GM12878 (cell line): ENCODE measurements at regions not wholly inside any gene's neighbourhood (a gene's known extent, or its start where the extent isn't known, plus 50 kb on each side); places are given as distances from the start of the nearest gene placed in this dataset.

Experiments
- ATAC-seq: fragments of 200-7000 bp; cut with Tn5 transposase; 3 replicates; pipeline ENCODE4 v1.9.1; 2020; ENCODE audit warnings: mild to moderate bottlenecking, moderate library complexity
- BruUV-seq: library from RNA; stranded (reverse); fragments of 400-500 nt; replicated peaks from 2 replicates; lab custom pipeline; 2021; lab: Mats Ljungman, UMichigan
- CTCF ChIA-PET: fragments of 300-600 bp; sonication (Branson Sonifier 250); formaldehyde crosslinking; extraction: SDS; loops from one replicate; lab custom pipeline; 2021; ENCODE audit warnings: inconsistent platforms; lab: Yijun Ruan, JAX
- POLR2A ChIA-PET: fragments of 350-600 bp; formaldehyde crosslinking; extraction: SDS; loops from one replicate; lab custom pipeline; 2021; ENCODE audit warnings: inconsistent platforms; lab: Charles Lee
- RAD21 ChIA-PET: fragments of 300-600 bp; sonication (Branson Sonifier 250); formaldehyde crosslinking; loops from one replicate; lab custom pipeline; 2023; ENCODE audit warnings: antibody characterized with exemption; ENCODE audit not compliant: unreplicated experiment; lab: Charles Lee
- SMC1A ChIA-PET: fragments of 300-600 bp; sonication (Branson Sonifier 250); formaldehyde crosslinking; loops from one replicate; lab custom pipeline; 2023; ENCODE audit not compliant: unreplicated experiment, uncharacterized antibody; lab: Charles Lee
- DNase-seq: peaks from one replicate; pipeline ENCODE4 v3.0.0-alpha.2; 2011; ENCODE audit warnings: low read depth, low spot score
- FAIRE-seq: peaks from 3 replicates; lab custom pipeline; 2011; peaks lifted over from hg19 to GRCh38; lab: Jason Lieb, UNC
- H2AFZ ChIP-seq: 2 replicates; pipeline ENCODE4 v1.6.0; 2011; ENCODE audit warnings: low read depth, low read length, control low read depth; ENCODE audit not compliant: control insufficient read depth
- H3K27ac ChIP-seq: 2 replicates; pipeline ENCODE4 v1.5.1; 2011; ENCODE audit warnings: control low read depth; ENCODE audit not compliant: control insufficient read depth, insufficient read depth
- H3K27me3 ChIP-seq, 2 experiments: replicated peaks in 1 of 2; 2 replicates each; pipeline versions ENCODE4 v1.6.0 to v1.6.1; 2011; ENCODE audit warnings: low read length in 1 of 2; ENCODE audit not compliant: control insufficient read depth in 2 of 2, insufficient read depth in 2 of 2
- H3K36me3 ChIP-seq, 2 experiments: 2 replicates each; pipeline ENCODE4 v1.5.1; 2011; ENCODE audit warnings: low read length in 1 of 2; ENCODE audit not compliant: control insufficient read depth in 2 of 2, insufficient read depth in 2 of 2
- H3K4me1 ChIP-seq: 2 replicates; pipeline ENCODE4 v1.6.1; 2011; ENCODE audit warnings: mild to moderate bottlenecking, low read length, moderate library complexity, mixed read lengths; ENCODE audit not compliant: control insufficient read depth, insufficient read depth
- H3K4me2 ChIP-seq: 2 replicates; pipeline ENCODE4 v1.6.0; 2011; ENCODE audit warnings: control low read depth; ENCODE audit not compliant: control insufficient read depth, insufficient read depth
- H3K4me3 ChIP-seq: fragments of 200-600 bp; sonication (generic); 2 replicates; pipeline ENCODE4 v1.5.1; 2016
- H3K79me2 ChIP-seq: 2 replicates; pipeline ENCODE4 v1.6.0; 2011; ENCODE audit warnings: low read length; ENCODE audit not compliant: control insufficient read depth, insufficient read depth
- H3K9ac ChIP-seq: 2 replicates; pipeline ENCODE4 v1.8.0; 2011; ENCODE audit warnings: low read length, control low read depth, mixed read lengths; ENCODE audit not compliant: control insufficient read depth, insufficient read depth
- H3K9me3 ChIP-seq: replicated peaks from 3 replicates; pipeline ENCODE4 v1.5.1; 2011; ENCODE audit warnings: mild to moderate bottlenecking, low read length; ENCODE audit not compliant: control insufficient read depth, insufficient read depth
- H4K20me1 ChIP-seq: 2 replicates; pipeline ENCODE4 v1.6.0; 2011; ENCODE audit not compliant: control insufficient read depth, insufficient read depth
- ELK1 ChIP-seq: IDR thresholded peaks from 2 replicates; pipeline ENCODE4 v1.6.1; 2012; ENCODE audit warnings: low read depth, low read length, improper control_type of control experiment
- HDAC2 ChIP-seq: fragments of 200-600 bp; sonication (generic); IDR thresholded peaks from 2 replicates; pipeline ENCODE4 v1.6.1; 2017
- MEF2A ChIP-seq: IDR thresholded peaks from 2 replicates; pipeline ENCODE4 v1.6.1; 2011; ENCODE audit warnings: low read depth, mild to moderate bottlenecking, low read length, moderate library complexity; ENCODE audit not compliant: insufficient read depth
- MYC ChIP-seq: IDR thresholded peaks from 2 replicates; pipeline ENCODE4 v1.6.1; 2011; ENCODE audit warnings: mild to moderate bottlenecking, low read length, moderate library complexity, inconsistent platforms; ENCODE audit not compliant: insufficient read depth, insufficient replicate concordance, insufficient read length, severe bottlenecking
- ZBTB11 ChIP-seq: fragments of 450-650 bp; formaldehyde crosslinking; IDR thresholded peaks from 2 replicates; pipeline ENCODE4 v1.5.0; 2022; ENCODE audit warnings: mild to moderate bottlenecking, missing genetic modification characterization
- WGBS: methylation state at CpG from one replicate; pipeline ENCODE4 v1.1.6; 2016; ENCODE audit warnings: low lambda C conversion rate; ENCODE audit not compliant: insufficient replicate concordance, insufficient coverage; ENCODE audit errors: missing lambda C conversion rate; 5-methylcytosine and 5-hydroxymethylcytosine counted together
- in situ Hi-C: fragments of 300-500 bp; cut with MboI; formaldehyde crosslinking; loops from 9 replicates; pipeline ENCODE4 v1.14.3; 2018; ENCODE audit warnings: mixed read lengths
- intact Hi-C: fragments of 100-400 bp; cut with micrococcal nuclease; formaldehyde crosslinking; loops from one replicate; pipeline ENCODE4 v1.14.2; 2022; ENCODE audit not compliant: unreplicated experiment

GRCh38 chr5:143491646-143492045 lies 88.2 kb upstream of the NR3C1 start (continued):
- TF ChIP-seq ELK1, result no peak
- TF ChIP-seq, all 136 proteins: peak for 0

GRCh38 chr5:143488381-143488780 lies 84.9 kb upstream of the NR3C1 start:
- no TSS peak for BruUV-seq
- SMC1A ChIA-PET, result interaction anchor here (0.6 kb wide), 1 partner anchor 161 kb away, joined by 3 read pairs; no protein-coding TSS in a partner anchor
- no peaks in the 10 kb centered on the region for H3K27me3 ChIP-seq
- H3K4me1 ChIP-seq, result no peaks in the 10 kb centered on the region
- no peak overlapping the region for H3K27ac ChIP-seq
- intact Hi-C loops (no loop called here), in situ Hi-C loops (no loop called here)
- POLR2A ChIA-PET, result no interaction called here
- DNase-seq (no peak), FAIRE-seq (no peak), ATAC-seq (no peak)
- no peaks in the 10 kb centered on the region for H3K36me3 ChIP-seq
- H4K20me1 ChIP-seq, result no peaks in the 10 kb centered on the region
- H2AFZ ChIP-seq, result no peak overlapping the region
- no peak overlapping the region for H3K9ac ChIP-seq
- RAD21 ChIA-PET, result no interaction called here
- no peak overlapping the region for H3K4me2 ChIP-seq
- CTCF ChIA-PET, result interaction anchor here (0.5 kb wide), 1 partner anchor 37 kb away, joined by 3 read pairs; no protein-coding TSS in a partner anchor
- WGBS, result 74% methylated on average over 3 of the region's 3 CpGs
- TF ChIP-seq MEF2A (no peak), MYC (no peak), ZBTB11 (no peak), HDAC2 (no peak)
- TF ChIP-seq, all 136 proteins: peak for 0
- Histone ChIP-seq H3K9me3 (no peaks in the 10 kb centered on the region; the same call in 2 of the 3 replicates), H3K4me3 (no peak overlapping the region), H3K79me2 (no peaks in the 10 kb centered on the region)
